Brain microvascular endothelial cell (primary cell): ENCODE measurements at regions not wholly inside any gene's neighbourhood (a gene's known extent, or its start where the extent isn't known, plus 50 kb on each side); places are given as distances from the start of the nearest gene placed in this dataset.
"Not testable (repeated sequence)": the region's sequence is repeated elsewhere in the genome, so short reads cannot be mapped to it uniquely, and the experiment has no call there.

Experiments used
- DNase-seq: peaks from one replicate; pipeline ENCODE4 v3.0.0-alpha.2; 2020
- H3K27ac ChIP-seq: fragments of 250-450 bp; sonication (Bioruptor Pico); 2 replicates; pipeline ENCODE4 v1.5.1; 2020; ENCODE audit warnings: mild to moderate bottlenecking, moderate library complexity
- H3K27me3 ChIP-seq: fragments of 250-450 bp; sonication (Bioruptor Pico); replicated peaks from 2 replicates; pipeline ENCODE4 v1.5.1; 2020; ENCODE audit warnings: mild to moderate bottlenecking
- H3K36me3 ChIP-seq: fragments of 250-450 bp; sonication (Bioruptor Pico); replicated peaks from 2 replicates; pipeline ENCODE4 v1.5.1; 2020; ENCODE audit warnings: mild to moderate bottlenecking
- H3K4me3 ChIP-seq: 2 replicates; pipeline ENCODE4 v1.5.1; 2011; ENCODE audit warnings: low read depth, mild to moderate bottlenecking, control low read depth, low read length, moderate library complexity
- in situ Hi-C: cut with HindIII; loops from 2 replicates; pipeline ENCODE4 v1.10.0; 2017; ENCODE audit warnings: low sequenced_read_pairs, low pct_ligation_motif_present
- TF ChIP-seq, protein P1 (sequence below): IDR thresholded peaks from 2 replicates; pipeline ENCODE4 v1.5.1; 2011; ENCODE audit warnings: low read depth, mild to moderate bottlenecking, moderate library complexity, low read length, control low read depth, inconsistent platforms; ENCODE audit errors: missing control alignments

DNA sequence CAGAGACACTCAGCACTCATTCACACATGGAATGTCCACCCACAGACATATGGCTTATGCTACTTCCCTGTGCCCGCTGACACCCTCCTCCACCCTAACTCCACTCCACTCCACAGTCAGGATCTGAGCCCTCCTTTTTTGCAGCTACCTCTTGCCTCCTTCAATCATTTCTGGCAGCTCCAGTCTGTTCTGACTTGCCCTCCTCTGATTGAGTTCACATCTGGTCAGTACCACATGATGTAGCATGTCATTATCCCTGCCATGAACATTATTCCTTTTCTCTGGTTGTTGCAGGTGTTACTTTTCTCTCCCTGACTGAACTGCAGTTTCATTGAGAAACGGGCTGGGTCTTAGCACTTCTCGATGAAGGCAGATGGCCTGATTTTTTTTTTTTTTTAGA, 130.1 kb upstream of the EGR2 start:
- no peak for DNase-seq
- no peak overlapping the region for H3K27ac ChIP-seq
- in situ Hi-C loops = no loop called here
- H3K27me3 ChIP-seq = no peaks in the 10 kb centered on the region
- no peak overlapping the region for H3K4me3 ChIP-seq
- no peaks in the 10 kb centered on the region for H3K36me3 ChIP-seq
- TF ChIP-seq, protein P1, sequence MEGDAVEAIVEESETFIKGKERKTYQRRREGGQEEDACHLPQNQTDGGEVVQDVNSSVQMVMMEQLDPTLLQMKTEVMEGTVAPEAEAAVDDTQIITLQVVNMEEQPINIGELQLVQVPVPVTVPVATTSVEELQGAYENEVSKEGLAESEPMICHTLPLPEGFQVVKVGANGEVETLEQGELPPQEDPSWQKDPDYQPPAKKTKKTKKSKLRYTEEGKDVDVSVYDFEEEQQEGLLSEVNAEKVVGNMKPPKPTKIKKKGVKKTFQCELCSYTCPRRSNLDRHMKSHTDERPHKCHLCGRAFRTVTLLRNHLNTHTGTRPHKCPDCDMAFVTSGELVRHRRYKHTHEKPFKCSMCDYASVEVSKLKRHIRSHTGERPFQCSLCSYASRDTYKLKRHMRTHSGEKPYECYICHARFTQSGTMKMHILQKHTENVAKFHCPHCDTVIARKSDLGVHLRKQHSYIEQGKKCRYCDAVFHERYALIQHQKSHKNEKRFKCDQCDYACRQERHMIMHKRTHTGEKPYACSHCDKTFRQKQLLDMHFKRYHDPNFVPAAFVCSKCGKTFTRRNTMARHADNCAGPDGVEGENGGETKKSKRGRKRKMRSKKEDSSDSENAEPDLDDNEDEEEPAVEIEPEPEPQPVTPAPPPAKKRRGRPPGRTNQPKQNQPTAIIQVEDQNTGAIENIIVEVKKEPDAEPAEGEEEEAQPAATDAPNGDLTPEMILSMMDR = no peak

DNA sequence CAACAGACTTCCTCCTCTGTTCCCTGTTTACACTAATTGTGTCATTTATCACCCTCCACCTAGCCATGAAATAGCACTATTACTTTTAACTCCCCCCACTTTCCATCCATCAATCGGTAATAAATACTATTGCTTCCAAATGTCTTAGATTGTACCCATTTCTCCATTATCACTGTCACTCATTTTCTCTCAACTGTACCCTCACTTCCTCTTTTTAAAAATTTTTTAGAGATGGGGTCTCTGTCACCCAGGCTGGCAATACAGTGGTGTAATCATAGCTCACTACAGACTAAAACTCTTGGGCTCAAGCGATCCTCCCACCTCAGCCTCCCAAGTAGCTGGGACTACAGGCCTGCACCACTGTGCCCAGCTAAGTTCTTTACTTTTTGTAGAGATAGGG, 123.5 kb upstream of the EGR2 start:
- TF ChIP-seq, protein P1 = no peak
- in situ Hi-C loops = no loop called here

DNA sequence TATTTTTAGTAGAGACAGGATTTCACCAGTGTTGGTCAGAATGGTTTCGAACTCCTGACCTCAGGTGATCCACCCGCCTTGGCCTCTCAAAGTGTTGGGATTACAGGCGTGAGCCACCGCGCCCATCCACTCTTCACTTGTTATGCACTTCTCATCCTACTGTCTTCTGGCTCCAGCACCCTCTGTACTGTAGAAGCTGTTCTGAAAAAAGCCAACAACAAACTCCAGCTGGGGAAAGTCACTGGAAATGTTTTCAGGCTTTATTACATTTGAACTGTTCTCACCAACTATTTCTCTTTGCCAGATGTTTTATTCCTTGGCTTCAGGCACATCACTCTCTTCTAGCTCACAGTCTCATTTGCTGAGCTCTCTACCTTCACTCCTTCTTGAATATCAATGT, 122.5 kb upstream of the EGR2 start:
- no peak overlapping the region for H3K27ac ChIP-seq
- in situ Hi-C loops = no loop called here
- H3K27me3 ChIP-seq = no peaks in the 10 kb centered on the region
- H3K36me3 ChIP-seq = no peaks in the 10 kb centered on the region
- TF ChIP-seq, protein P1 = no peak
- no peak overlapping the region for H3K4me3 ChIP-seq
- DNase-seq = no peak

More for the DNA sequence above, 123.5 kb upstream of the EGR2 start:
- no peak overlapping the region for H3K4me3 ChIP-seq
- no peak for DNase-seq
- no peak overlapping the region for H3K27ac ChIP-seq
- H3K36me3 ChIP-seq = no peaks in the 10 kb centered on the region
- H3K27me3 ChIP-seq = no peaks in the 10 kb centered on the region

DNA sequence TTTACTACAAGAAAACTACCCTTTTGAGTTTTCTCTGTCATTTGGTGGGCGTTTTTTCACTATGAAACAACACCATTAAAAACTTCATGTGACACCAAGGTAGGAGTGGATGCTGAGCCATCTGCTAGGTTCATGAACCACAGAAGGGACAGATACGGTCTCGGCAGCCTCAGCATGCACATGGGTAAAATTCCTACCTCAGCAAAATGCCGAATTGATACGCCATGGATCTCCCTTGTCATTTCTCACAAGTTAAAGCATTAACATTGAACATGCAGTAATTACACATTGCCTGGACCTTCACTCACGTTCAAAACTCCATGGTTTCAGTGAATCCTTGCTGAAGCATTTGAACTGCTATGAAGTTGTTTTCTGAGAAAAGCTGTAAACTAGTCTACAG, 121.5 kb upstream of the EGR2 start:
- in situ Hi-C loops = no loop called here
- TF ChIP-seq, protein P1 = no peak
- DNase-seq = no peak

DNA sequence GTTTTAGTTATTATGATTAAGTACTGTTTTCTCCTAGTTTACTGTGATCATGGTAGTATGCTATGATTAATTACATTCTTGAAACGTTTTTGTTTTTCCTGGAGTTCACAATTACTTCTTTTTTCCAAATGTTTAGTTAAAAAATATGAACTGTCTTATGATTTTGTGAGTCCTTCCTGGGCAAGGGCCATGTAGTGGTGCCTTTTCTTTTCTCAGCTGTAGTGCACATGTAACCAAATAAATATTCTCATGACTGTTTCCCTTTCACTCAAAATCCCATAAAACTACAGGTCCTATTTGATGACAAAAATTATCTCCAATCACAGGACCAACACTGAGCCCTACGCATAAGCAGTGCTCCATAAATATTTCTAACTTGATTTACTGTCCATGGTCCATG, 118.9 kb upstream of the EGR2 start:
- Histone ChIP-seq H3K27ac (no peak overlapping the region), H3K4me3 (no peak overlapping the region), H3K36me3 (no peaks in the 10 kb centered on the region), H3K27me3 (no peaks in the 10 kb centered on the region)
- no peak for DNase-seq
- in situ Hi-C loops = no loop called here
- TF ChIP-seq, protein P1 = no peak

More for the DNA sequence above, 121.5 kb upstream of the EGR2 start:
- H3K4me3 ChIP-seq = no peak overlapping the region
- no peak overlapping the region for H3K27ac ChIP-seq
- no peaks in the 10 kb centered on the region for H3K27me3 ChIP-seq
- no peaks in the 10 kb centered on the region for H3K36me3 ChIP-seq

DNA sequence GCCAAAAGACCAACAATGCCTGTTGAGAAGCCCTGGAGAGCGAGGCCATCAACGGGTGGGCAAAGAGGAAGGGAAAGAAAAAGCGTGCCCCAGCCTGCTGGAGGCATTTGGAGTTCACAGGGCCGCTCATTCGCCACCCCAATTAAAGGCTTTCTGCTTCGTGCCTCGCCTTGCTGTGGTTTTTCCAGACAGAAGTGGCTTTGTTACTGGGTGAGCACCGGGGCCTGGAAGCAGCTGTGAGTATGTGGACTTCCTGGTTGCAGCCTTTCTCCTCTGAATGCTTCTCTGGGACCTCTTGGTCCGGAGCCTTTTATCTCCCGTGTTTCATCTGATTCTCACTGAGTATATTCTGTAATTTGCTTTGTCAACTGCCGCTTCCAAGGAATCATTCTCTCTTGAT, 118.1 kb upstream of the EGR2 start:
- DNase-seq = no peak
- Histone ChIP-seq H3K36me3 (no peaks in the 10 kb centered on the region), H3K27ac (no peak overlapping the region), H3K27me3 (no peaks in the 10 kb centered on the region), H3K4me3 (no peak overlapping the region)
- in situ Hi-C loops = no loop called here
- TF ChIP-seq, protein P1 = no peak

DNA sequence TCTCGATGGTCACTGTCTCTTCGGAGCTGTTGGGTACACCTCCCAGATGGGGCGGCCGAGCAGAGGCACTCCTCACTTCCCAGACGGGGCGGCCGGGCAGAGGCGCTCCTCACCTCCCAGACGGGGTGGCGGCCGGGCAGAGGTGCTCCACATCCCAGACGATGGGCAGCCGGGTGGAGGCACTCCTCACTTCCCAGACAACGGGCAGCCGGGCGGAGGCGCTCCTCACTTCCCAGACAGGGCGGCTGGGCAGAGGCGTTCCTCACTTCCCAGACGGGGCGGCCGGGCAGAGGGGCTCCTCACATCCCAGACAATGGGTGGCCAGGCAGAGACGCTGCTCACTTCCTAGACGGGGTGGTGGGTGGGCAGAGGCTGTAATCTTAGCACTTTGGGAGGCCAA, 112.6 kb upstream of the EGR2 start:
- DNase-seq, H3K27me3 ChIP-seq, H3K36me3 ChIP-seq, H3K4me3 ChIP-seq, in situ Hi-C loops, H3K27ac ChIP-seq: not testable (repeated sequence)
